K562 (cell line): ENCODE measurements at regions not wholly inside any gene's neighbourhood (a gene's known extent, or its start where the extent isn't known, plus 50 kb on each side); places are given as distances from the start of the nearest gene placed in this dataset.

ENCODE experiments used
- CLOCK ChIP-seq: fragments of 250-450 bp; sonication (Bioruptor Pico); IDR thresholded peaks from 2 replicates; pipeline ENCODE4 v1.4.0; 2020; ENCODE audit warnings: mild to moderate bottlenecking, moderate library complexity, borderline replicate concordance
- GABPB2 ChIP-seq: fragments of 250-450 bp; sonication (Bioruptor Pico); conservative IDR thresholded peaks from 2 replicates; pipeline ENCODE4 v1.5.1; 2021; ENCODE audit warnings: mild to moderate bottlenecking
- HEY1 ChIP-seq: fragments of 250-450 bp; sonication (Bioruptor Pico); IDR thresholded peaks from 2 replicates; pipeline ENCODE4 v1.5.0; 2020; ENCODE audit warnings: mild to moderate bottlenecking, moderate library complexity, borderline replicate concordance
- PPARD ChIP-seq: fragments of 250-450 bp; sonication (Bioruptor Pico); IDR thresholded peaks from 2 replicates; pipeline ENCODE4 v1.8.0; 2022; ENCODE audit warnings: inconsistent platforms, mild to moderate bottlenecking, moderate library complexity
- RBM15 ChIP-seq: fragments of 200-400 bp; formaldehyde crosslinking; IDR thresholded peaks from 2 replicates; pipeline ENCODE4 v1.6.1; 2018; ENCODE audit warnings: mild to moderate bottlenecking, low read length, moderate library complexity; ENCODE audit not compliant: insufficient read depth
- RFX5 ChIP-seq: IDR thresholded peaks from 2 replicates; pipeline ENCODE4 v1.6.1; 2011; ENCODE audit warnings: low read depth, mild to moderate bottlenecking, improper control_type of control experiment, low read length
- TAF1 ChIP-seq: IDR thresholded peaks from 2 replicates; pipeline ENCODE4 v1.6.1; 2011; ENCODE audit warnings: mild to moderate bottlenecking, low read length, moderate library complexity; ENCODE audit not compliant: insufficient read depth, control insufficient read depth, severe bottlenecking; ENCODE audit errors: extremely low read depth
- TOE1 ChIP-seq, 2 experiments: fragments of 450-650 bp in 1 of 2; sonication (generic) in 1 of 2; formaldehyde crosslinking in 1 of 2; IDR thresholded peaks; 2 replicates each; pipeline versions ENCODE4 v1.7.1 to v1.8.0; 2016 to 2022; ENCODE audit warnings: borderline replicate concordance in 2 of 2, mild to moderate bottlenecking in 2 of 2, antibody characterized with exemption in 1 of 2, inconsistent platforms in 1 of 2, low read depth in 1 of 2, missing genetic modification reagents in 1 of 2, moderate library complexity in 1 of 2
- ZNF589 ChIP-seq: fragments of 200-800 bp; sonication (Bioruptor generic); IDR thresholded peaks from 2 replicates; pipeline ENCODE4 v1.6.1; 2016; ENCODE audit warnings: low read depth, missing genetic modification characterization, missing compliant biosample characterization
- TF ChIP-seq, protein P1 (sequence below): fragments of 450-650 bp; IDR thresholded peaks from 2 replicates; pipeline ENCODE4 v1.7.0; 2016; ENCODE audit warnings: borderline replicate concordance

- no peak for TF ChIP-seq PPARD (CRISPR knock-in tag)
- no peak for TF ChIP-seq TAF1
- TF ChIP-seq, protein P1, sequence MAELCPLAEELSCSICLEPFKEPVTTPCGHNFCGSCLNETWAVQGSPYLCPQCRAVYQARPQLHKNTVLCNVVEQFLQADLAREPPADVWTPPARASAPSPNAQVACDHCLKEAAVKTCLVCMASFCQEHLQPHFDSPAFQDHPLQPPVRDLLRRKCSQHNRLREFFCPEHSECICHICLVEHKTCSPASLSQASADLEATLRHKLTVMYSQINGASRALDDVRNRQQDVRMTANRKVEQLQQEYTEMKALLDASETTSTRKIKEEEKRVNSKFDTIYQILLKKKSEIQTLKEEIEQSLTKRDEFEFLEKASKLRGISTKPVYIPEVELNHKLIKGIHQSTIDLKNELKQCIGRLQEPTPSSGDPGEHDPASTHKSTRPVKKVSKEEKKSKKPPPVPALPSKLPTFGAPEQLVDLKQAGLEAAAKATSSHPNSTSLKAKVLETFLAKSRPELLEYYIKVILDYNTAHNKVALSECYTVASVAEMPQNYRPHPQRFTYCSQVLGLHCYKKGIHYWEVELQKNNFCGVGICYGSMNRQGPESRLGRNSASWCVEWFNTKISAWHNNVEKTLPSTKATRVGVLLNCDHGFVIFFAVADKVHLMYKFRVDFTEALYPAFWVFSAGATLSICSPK, result no peak
- no peak for TF ChIP-seq RFX5
- TF ChIP-seq TOE1 (IDR thresholded peaks at IDR 0.05; ENCODE audit: borderline replicate concordance), result no peak
- TF ChIP-seq TOE1 (CRISPR knock-in tag; IDR thresholded peaks at IDR 0.05; ENCODE audit: borderline replicate concordance, low read depth), result no peak
- no peak for TF ChIP-seq RBM15
- TF ChIP-seq GABPB2, result no peak
- no peak for TF ChIP-seq CLOCK
- TF ChIP-seq HEY1 (CRISPR knock-in tag), result no peak
- TF ChIP-seq ZNF589 (CRISPR knock-in tag), result no peak
Measured at GRCh38 chr4:42345962-42346544, 51.2 kb upstream of the SHISA3 start (continued).
